HG03066 (cell line): ENCODE measurements at regions not wholly inside any gene's neighbourhood (a gene's known extent, or its start where the extent isn't known, plus 50 kb on each side); places are given as distances from the start of the nearest gene placed in this dataset.
"Not testable (repeated sequence)": the region's sequence is repeated elsewhere in the genome, so short reads cannot be mapped to it uniquely, and the experiment has no call there.

Experiments
- ATAC-seq: cut with Tn5 transposase; IDR thresholded peaks from one replicate; pipeline ENCODE4 v1.9.1; 2021; ENCODE audit warnings: low read depth; ENCODE audit not compliant: unreplicated experiment

DNA sequence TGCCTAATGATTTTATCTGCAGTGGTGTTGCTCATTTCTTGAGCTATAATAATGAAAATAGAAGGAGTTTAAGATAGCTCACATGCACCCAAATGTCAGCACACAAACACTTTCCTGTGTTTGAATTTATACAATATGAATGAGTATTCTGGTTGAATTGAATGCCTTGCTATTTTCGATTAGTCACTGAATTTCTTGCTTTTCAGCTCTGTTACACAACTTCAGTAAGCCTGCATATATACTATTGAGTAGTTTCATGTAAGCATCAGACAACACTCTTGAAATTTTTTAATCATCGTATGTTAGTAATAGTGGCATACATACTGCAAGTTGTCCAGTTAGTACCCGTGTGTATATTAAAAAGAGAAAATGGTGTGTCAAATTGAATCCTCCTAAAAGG lies 281.5 kb upstream of the GRIA1 start:
- ATAC-seq = no peak

DNA sequence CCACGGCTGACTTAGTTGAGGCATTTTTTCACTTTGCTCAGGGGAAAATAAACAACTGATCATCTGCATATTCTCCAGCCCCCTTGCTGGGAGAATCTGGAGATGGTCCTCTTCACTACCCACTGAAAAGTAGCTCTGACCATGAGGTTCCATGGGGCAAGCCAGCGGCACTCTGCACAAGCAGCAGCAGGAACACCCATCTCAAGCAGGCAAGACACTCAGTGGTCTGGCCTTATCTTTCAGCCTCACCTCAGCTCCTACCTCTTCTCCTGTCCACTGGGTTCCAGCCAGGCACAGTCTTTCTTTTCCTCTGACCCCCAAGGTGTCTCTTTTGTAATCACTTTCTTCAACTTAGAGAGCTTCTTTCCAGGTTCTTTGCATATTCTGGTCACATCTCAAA lies 280.8 kb upstream of the GRIA1 start:
- no peak for ATAC-seq

DNA sequence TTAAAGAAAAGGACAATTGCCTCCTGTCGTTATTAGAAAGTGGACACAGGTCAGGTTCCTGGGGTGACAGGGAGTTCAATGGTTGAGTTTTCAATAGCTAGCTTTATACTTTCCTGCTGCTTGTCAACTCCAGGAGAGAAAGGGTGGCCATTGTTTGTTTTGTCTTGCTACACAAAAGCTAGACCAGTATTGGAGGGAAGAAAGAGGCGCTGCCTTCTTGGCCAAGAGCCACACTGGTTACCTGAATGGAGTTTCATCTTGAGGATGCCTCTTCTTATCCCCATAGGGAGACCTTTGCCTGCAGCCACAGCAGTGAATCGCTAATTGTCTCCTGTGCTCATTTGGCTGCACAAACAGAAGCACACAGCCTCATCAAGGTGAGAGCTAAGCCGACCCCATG lies 279.4 kb upstream of the GRIA1 start:
- ATAC-seq = no peak

DNA sequence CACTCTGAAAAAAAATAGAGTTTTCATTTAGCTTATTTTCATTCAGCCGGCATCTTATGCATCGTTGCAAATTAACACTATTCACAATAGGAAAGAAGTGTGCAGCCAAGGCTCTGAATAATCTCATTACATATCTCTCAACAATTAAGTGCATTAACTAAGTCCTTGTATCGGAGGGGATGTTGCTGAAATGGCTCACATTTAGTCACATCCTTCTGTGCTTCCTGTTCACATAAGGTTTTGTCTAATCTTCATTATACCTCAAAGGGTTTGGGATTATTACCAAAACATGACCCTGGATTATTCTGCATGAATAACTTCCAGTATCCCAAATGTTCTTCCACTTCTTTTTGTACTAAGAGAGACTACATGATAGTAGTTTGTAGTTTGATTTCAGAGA lies 278.0 kb upstream of the GRIA1 start:
- ATAC-seq = no peak

DNA sequence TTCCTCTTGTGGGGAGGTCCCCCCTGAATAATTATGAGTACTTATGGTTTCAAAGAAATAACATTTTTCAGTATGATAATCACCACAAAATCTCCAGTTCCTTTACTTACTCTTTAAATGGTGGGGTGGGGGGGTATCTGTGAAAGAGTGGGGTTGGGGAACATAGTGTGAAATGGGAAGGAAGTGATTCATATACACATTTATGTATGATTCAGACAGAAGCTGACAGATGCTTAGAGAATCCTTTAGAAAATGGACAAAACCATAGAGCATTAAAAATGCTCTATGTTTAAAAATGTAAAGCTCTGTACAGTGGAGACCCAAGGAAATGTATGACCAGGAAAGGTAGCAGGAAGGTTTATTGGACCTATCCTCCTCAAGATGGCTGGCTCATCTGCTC lies 267.5 kb upstream of the GRIA1 start:
- no peak for ATAC-seq

DNA sequence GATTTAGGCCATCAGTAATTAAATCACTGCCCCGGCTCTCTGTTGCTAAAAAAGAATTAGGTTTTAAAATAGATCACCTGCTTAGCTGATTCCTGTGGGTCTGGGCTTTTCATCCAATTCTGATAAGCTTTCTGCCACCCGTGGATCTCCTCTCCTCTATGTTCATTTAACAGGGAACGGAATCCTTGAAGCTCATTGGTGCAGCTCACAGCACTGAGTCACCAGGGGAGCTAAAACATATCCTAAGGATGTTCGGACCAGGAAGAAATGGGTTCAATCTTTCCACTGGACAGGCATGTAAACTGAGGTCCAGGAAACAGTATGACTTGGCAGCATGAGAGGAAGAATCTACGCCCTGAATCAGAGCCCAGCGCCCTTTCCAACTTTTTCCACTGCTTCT lies 267.1 kb upstream of the GRIA1 start:
- ATAC-seq = no peak

DNA sequence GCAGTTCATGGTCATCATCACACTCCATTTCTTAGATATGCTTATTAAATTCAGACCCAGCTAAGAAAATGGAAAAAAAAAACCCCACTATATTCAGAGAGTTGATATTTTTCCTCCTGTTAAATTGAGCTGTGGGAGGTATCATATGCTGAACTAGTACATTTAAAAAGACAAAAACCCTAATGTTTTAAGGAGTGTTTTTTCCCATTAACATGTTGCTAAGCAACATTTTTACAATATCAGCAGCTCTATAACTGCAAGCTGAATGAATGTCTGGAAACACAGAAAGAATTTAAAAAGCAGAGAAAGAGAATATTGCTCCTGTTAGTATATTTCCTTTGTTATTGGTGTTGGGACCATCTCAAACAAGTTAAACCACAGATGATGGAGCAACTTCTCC lies 265.8 kb upstream of the GRIA1 start:
- no peak for ATAC-seq

DNA sequence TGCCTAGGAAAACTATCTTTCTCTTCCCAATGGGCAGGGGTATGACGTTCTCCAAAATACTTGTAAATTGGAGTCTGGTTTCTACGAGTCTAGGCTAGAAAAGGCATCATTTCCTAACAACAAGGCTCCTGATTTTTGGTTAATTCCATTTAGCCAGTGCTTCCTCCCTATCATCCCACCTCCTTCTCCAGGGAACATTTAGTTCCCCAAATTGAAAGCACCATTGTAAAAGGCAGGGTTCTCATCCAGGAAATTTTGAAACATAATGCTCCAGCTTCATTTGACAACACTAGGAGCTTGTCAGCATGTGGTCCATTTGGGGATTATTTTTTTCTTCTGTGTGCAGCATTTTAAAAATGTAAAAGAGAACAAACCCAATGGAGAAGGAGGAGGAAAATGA lies 256.5 kb upstream of the GRIA1 start:
- no peak for ATAC-seq

DNA sequence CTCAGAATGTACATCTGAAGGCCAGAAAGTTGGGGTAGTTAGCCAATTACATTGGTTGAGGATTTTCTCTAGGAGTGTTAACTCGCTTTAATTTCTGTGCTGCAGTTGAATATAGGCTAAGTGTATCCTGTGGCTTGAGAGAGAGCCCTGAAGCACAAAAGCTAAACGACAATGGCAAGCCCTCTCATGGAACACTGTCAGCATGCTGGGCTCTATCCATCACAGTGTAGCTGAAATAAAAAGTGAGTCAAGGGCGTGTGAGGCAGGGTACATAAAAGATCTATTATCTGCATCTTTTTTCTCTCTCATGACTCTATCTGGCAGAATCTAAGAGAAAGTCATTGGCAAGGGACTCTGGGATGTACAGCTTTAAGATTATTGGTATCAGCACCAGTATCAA lies 254.2 kb upstream of the GRIA1 start:
- no peak for ATAC-seq

DNA sequence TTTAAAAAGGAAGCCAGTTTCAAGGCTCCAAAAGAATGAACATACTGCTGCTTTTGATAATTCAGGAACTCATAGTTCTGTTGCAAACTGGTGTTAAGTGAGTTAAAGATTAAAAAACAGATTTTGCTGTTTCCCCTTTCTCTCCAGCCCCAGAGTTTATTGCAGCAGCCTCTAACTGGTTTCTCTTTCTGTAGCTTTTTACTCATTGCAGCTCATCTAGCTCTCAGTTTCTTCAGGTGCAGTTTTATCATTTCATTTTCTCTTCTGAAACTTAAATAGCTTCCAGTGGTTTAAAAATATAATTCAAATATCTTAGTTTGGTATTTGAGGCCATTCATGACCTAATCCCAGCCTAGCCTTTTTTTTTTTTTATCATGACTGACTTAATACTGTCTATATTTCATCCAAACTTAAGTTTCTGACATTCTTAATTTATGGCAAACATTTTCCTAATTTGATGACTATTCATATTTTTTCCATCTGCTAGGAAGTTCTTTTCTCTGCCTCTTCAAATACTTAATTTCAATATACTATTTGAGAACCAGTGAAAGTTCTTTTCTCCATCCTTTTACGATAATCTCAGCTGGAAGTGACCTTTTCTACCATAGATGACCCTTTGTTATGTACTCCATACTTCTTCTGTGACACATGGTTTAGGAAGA lies 252.7 kb upstream of the GRIA1 start:
- peak; percentile 89 for ATAC-seq

DNA sequence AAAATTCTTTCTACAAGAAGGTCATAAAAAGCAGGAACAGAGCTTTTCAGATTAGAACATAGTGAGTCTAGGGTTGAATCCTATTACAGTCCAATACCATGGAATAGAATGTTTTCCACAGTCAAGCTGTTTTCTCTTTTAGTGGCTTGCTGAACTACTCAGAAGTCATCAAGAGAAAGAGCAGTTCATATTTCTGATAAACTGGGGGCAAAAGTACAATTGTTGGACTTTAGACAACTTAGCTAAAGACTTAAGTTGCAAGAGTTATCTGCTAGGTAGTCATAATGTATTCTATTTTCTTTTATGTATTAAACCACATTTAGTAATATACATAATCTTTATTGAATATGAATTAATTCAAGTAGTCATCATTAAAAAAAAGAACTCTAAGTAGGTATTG lies 233.1 kb upstream of the GRIA1 start:
- ATAC-seq = no peak

DNA sequence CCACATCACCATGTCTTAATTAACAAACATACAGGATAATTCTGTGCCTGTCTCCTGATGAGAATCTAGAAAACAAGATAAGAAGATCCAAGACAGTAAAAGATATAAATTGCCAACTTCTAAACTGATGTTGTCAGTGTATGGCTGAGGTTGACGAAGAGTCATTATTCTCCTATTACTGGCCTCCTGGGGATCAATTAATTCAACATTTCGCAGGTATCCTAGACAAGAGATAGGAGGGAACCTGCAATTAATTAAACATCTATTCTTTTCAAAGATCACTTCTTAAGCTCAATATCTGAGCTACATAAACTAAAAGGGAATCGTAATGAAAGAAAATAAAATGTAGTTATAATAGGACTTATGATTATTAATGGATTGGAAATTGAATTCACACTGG lies 232.0 kb upstream of the GRIA1 start:
- ATAC-seq = no peak

DNA sequence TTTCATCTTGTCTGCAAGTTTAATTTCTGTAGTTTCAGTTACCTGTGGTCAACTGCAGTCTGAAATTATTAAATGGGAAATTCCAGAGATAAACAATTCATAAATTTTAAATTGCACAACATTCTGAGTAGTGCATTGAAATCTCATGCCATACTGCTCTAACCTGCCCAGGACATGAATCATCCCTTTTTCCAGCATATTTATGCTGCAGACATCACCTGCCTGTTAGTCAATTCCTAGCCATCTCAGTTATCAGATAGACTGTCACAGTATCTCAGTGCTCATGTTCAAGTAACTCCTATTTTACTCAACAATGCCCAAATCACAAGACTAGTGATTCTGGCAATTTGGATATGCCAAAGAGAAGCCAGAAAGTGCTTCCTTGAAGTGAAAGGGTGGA lies 223.0 kb upstream of the GRIA1 start:
- no peak for ATAC-seq

DNA sequence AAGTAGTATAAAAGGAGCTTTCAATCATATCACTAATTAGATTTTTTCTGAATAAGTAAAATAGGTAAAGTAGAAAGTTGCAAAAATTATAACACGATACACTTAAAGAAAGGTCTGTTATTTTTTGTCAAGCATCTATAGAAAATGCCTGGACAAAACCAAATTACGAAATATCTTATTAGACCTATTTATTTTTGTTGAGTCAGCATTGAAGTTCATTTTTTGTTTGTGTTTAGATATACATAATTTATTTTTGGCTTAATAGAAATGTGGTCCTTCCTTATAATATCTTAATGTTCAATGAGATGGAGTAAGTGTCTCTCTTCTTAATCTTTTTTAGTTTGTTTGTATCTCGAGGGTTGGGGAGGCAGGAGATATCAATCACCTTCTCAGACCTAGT lies 214.8 kb upstream of the GRIA1 start:
- ATAC-seq = no peak

DNA sequence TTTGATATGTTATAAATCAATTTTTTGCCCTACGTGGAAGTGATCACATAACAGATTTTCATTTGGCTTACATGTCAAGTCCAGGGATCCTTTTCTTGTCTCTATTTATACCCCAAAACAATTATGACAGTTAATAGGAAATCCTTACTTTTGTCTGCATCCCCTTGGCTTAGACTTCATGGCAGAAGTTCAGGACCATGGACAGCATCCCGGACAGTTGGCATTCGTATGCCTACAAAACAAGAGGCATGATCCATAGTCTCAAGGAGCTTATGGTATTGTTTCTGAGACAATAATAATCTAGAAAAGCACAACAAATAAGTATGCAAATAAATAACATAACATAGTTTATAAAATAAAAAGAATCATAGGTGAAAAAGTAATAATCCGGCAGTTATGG lies 214.3 kb upstream of the GRIA1 start:
- no peak for ATAC-seq

DNA sequence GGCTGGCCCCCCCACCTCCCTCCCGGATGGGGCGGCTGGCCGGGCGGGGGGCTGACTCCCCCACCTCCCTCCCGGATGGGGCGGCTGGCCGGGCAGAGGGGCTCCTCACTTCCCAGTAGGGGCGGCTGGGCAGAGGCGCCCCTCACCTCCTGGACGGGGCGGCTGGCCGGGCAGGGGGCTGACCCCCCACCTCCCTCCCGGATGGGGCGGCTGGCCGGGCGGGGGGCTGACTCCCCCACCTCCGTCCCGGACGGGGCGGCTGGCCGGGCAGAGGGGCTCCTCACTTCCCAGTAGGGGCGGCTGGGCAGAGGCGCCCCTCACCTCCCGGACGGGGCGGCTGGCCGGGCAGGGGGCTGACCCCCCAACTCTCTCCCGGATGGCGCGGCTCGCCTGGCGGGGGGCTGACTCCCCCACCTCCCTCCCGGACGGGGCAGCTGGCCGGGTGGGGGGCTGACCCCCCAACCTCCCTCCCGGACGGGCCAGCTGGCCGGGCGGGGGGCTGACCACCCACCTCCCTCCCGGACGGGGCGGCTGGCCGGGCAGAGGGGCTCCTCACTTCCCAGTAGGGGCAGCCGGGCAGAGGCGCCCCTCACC lies 194.1 kb upstream of the GRIA1 start:
- ATAC-seq = not testable (repeated sequence)

DNA sequence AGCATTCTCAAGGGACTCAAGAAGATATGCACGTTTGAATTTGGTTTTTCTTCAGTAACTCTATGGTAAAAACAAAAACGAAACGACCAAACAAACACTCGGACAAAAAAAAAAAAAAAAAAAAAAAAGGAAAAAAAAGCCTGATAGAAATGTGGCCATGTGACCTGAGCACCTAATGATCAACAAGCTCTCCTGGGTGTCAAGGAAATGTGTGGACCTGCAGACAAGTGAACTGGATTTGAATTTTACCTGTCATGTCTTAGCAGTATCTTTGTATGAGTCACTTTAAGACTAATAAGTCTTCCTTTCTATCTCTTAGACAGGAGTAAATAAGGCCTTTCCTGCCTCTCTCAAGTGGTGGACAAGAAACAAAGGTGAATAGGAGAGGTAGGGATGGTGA lies 190.6 kb upstream of the GRIA1 start:
- ATAC-seq = no peak

DNA sequence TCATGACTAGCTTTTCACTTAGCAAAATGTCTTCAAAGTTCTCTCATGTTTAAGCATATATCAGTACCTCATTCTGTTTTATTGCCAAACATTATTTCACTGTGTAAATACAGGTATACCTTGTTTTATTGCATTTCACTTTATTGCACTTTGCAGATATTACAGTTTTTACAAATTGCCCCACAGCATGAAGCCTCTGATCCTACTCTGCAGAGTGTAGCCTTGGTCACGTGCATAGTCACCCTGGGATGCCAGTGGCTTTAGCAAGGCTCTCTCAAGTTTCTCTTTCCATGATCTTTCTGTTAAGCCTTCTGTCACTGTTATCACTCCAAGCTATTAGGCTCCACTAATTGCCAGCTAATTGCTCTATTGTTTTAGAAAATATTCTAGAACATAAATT lies 182.2 kb upstream of the GRIA1 start:
- ATAC-seq = no peak

DNA sequence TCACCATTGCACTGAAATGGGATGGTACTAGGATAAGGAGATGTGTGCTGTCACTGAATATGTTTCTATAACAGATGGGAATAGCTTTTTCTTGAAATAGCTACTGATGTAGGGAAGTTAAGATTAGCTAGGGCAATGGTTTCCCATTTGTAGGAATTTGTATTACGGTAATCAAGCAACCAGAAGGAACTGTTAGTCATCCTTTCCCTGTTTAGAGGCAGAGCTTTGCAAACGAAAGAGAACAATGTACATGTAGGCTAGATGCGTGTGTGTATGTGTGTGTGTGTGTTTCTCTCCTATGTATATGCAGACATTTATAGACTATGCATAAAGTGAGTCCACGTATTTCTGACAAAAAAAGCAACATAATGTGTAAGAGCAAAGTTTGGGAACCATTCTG lies 171.9 kb upstream of the GRIA1 start:
- ATAC-seq = no peak

DNA sequence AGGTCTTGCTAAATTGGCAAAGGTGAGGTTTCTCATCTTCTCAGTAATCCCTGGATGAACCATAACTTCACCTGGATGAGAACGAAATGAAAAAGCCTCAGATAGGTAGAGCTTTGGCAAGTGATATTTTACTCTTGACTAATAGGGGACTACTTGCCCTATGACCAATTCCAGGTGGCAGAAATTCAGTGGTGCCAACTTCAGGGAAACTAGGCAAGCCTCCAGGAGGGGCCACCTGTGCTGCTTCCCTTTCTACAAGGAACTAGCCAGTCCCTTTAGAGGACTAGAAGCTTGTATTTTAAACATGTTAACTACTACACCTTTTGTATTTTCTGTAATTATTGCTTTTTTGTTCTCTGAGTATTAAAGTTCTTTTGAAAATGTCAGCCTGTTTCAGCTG lies 169.0 kb upstream of the GRIA1 start:
- no peak for ATAC-seq

DNA sequence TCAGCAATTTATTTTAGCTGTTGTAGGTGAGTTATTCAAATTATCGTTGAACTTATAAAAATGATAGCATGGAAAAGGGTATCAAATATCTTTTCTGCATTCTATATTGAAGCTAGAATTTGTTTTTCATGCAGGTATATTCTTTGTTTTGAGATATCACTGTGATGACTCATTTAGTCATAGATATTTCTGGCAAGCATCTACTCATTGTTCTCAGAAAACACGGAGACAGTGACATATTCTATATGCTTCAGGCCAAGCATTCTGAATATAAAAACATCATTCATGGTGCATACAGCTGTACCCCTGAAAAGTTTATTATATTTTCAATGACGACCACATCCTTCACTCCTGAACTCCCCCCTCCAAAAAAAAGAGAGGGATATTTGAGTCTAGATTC lies 150.3 kb upstream of the GRIA1 start:
- ATAC-seq = no peak

DNA sequence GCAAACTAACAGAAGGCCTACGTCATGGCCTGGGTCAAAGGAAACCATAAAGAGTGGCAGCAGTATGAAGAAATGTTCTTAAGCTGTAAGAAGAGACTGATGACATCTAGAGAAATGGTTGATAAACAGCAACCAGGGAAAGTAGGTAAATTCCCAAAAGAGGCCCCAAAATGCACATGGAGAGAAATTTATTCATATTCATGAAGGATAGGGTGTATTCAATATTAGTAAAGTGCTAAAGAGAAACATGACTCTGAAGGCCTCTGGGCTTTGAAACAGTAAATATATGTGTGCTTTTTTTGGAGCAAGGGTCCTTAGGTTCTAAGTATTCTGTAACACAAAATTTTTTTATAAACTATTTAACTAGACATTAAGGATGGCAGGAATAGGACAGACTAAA lies 149.7 kb upstream of the GRIA1 start:
- no peak for ATAC-seq

DNA sequence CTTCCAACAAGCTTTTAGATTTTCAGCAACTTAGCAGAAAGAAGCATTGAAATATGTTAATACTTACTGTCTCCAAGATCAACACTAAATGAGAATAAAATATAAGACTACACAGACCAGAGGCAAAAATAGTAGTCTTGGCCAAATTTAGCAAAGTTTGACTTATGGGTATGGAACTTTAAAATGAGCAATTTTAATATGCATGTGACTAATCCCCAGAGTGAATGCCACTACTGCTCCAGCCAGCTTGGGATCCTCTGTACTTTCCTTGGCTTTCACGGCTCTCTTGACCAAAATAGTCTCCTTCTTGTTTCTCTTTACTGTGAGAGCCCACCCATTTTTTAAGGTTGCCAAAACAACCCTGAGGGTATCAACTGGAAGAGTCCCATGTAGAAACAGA lies 148.0 kb upstream of the GRIA1 start:
- ATAC-seq = no peak
